ENCODE measurements at regions not wholly inside any gene's neighbourhood (a gene's known extent, or its start where the extent isn't known, plus 50 kb on each side); places are given as distances from the start of the nearest gene placed in this dataset.

DNA sequence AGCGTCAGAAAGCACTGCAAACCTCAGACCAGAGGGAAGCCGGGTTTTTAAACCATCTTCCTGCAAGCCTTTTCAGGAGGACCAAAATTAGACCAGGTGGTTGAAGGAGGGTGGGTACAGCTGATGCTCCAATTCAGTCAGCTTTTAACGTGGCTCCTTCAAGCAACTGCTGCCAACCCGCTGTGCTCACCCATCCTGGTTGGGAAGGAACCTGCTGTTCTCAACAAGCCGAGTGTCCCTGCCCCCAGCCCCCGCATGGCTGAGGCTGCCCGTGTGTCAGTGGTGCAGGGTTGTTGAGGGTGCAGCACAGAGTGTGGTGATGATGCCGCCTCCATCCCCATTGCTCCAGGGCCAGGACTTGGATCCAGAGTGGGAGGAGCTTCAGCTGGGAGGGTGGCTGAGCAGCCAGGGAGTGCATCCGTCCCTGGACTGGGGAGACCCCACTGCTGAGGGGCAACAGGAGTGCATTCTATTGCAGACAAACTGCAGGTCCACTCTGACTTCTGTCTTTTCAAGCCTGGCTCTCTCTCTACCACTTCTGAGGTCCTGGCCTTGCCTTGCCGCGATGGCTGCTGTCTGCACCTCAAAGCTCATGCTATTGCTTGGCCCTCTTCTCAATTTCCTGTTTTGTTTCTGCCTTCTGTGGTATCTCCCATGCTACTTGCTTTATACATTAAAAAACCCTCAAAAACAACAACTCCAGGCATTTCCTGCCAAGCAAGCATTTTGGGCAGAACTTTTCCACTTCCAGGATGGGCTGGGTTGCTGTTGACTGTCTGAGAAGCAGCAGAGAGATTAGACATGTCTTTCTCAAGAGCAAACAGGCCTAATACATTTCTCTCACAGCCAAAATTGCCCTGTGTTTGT is 134.7 kb downstream of the DNAJB6 start:
- no peak overlapping the region for H3K27ac ChIP-seq
- DNase-seq (ENCODE audit: low spot score) = no peak
- CTCF ChIA-PET = interaction anchor here (0.7 kb wide), 1 partner anchor 455 kb away, joined by 3 read pairs; no protein-coding TSS in a partner anchor
- TF ChIP-seq, protein P1, sequence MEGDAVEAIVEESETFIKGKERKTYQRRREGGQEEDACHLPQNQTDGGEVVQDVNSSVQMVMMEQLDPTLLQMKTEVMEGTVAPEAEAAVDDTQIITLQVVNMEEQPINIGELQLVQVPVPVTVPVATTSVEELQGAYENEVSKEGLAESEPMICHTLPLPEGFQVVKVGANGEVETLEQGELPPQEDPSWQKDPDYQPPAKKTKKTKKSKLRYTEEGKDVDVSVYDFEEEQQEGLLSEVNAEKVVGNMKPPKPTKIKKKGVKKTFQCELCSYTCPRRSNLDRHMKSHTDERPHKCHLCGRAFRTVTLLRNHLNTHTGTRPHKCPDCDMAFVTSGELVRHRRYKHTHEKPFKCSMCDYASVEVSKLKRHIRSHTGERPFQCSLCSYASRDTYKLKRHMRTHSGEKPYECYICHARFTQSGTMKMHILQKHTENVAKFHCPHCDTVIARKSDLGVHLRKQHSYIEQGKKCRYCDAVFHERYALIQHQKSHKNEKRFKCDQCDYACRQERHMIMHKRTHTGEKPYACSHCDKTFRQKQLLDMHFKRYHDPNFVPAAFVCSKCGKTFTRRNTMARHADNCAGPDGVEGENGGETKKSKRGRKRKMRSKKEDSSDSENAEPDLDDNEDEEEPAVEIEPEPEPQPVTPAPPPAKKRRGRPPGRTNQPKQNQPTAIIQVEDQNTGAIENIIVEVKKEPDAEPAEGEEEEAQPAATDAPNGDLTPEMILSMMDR (conservative IDR thresholded peaks at IDR 0.05; ENCODE audit: low read depth) = no peak
- POLR2A ChIA-PET (ENCODE audit: low non-redundant PET) = no interaction called here

DNA sequence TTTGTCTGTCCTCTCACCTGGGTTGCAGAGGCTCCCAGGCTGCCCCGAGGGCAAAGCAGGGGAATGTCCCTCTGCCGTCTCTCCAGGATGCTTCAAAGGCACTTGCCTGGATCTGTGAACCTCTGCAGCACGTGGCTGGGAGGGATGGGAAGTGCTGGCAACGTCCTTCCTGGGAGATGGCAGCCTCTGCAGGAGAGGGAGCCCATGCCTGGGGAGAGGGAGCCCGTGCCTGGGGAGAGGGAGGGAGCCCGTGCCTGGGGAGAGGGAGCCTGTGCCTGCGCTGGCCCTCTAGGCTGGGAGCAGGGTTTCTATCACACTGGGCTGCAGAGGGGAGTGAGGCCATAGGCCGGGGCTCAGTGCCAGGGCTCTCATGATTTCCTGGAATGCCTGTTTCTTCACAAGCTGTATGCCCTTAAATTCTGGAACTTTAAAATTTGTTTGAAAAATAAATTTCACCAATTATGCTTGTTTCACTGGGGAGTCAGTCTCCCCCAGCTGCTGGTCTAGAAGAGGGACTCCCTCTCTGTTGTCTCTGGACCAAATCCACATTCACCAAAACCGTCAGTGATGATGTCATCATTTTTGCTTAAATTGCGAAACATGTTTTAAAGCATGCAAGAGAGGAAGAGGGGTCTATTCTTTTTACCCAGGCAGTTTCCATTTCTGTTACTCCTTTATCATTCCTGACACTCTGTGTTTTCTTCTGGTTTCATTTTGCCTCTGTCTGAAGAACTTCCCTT is 135.7 kb downstream of the DNAJB6 start:
- CTCF ChIA-PET = no interaction called here
- H3K27ac ChIP-seq = no peak overlapping the region
- TF ChIP-seq, protein P1 (conservative IDR thresholded peaks at IDR 0.05; ENCODE audit: low read depth) = no peak
- no peak for DNase-seq (ENCODE audit: low spot score)
- POLR2A ChIA-PET (ENCODE audit: low non-redundant PET) = no interaction called here

DNA sequence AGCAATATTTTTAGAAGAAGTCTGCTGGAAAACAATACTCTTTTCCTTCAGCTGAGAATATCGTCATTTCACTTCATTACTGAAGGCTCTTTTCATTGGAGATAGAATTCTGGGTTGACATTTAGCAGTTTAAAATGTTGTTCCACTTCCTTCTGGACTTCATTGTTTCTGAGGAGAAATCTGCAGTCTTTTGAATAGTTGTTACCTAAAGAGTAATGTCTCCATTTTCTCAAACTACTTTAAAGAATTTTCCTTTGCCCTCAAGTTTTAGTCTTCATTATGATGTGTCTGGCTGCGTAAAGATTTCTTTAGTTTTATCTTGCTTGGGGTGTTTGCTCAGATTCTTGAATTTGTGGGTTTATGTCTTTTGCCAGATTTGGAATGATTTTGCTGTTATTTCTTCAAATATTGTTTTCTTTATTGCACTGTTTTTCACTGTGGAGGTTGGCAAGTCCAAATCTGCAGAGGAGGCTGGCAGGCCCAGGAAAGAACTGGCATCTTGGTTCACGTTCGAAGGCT is 136.3 kb downstream of the DNAJB6 start:
- CTCF ChIA-PET = no interaction called here
- POLR2A ChIA-PET (ENCODE audit: low non-redundant PET) = no interaction called here
- TF ChIP-seq, protein P1 (conservative IDR thresholded peaks at IDR 0.05; ENCODE audit: low read depth) = no peak
- H3K27ac ChIP-seq = no peak overlapping the region
- no peak for DNase-seq (ENCODE audit: low spot score)

- CTCF ChIA-PET = interaction anchor here (0.7 kb wide), 1 partner anchor 12 kb away, joined by 3 read pairs; no protein-coding TSS in a partner anchor
- DNase-seq (ENCODE audit: low spot score) = no peak
- no peak overlapping the region for H3K27ac ChIP-seq
- TF ChIP-seq, protein P1 (conservative IDR thresholded peaks at IDR 0.05; ENCODE audit: low read depth) = peak; percentile 30
- POLR2A ChIA-PET (ENCODE audit: low non-redundant PET) = no interaction called here
Measured at GRCh38 chr7:157474685-157475084, 137.9 kb downstream of the DNAJB6 start.

DNA sequence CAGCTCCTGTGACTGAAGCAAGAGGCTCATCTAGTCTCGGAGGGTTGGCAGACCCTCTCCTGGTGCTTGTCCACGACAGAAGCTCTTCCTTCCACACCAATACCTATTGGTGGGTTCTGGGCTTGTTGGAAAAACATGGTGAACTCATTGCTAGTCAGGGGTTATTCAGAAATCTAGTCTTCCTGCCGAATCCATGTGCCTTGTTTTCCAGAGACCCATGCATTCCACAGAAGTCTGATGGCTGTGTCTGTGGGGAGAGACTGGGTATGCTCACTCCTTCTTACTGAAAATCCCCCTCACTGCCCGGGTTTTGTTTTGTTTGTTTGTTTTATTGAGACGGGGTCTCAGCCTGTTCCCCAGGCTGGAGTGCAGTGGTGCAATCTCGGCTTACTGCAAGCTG is 138.3 kb downstream of the DNAJB6 start:
- CTCF ChIA-PET = no interaction called here
- POLR2A ChIA-PET (ENCODE audit: low non-redundant PET) = no interaction called here
- H3K27ac ChIP-seq = no peak overlapping the region
- TF ChIP-seq, protein P1 (conservative IDR thresholded peaks at IDR 0.05; ENCODE audit: low read depth) = no peak
- no peak for DNase-seq (ENCODE audit: low spot score)

GRCh38 chr7:157475601-157476000 is 138.8 kb downstream of the DNAJB6 start:
- CTCF ChIA-PET = no interaction called here
- no peak for DNase-seq (ENCODE audit: low spot score)

More at GRCh38 chr7:157475601-157476000, 138.8 kb downstream of the DNAJB6 start:
- POLR2A ChIA-PET (ENCODE audit: low non-redundant PET) = no interaction called here
- no peak overlapping the region for H3K27ac ChIP-seq
- TF ChIP-seq, protein P1 (conservative IDR thresholded peaks at IDR 0.05; ENCODE audit: low read depth) = no peak

Measured in RWPE1 (cell line).